Ovary (tissue), 3 donors: ENCODE measurements at regions not wholly inside any gene's neighbourhood (a gene's known extent, or its start where the extent isn't known, plus 50 kb on each side); places are given as distances from the start of the nearest gene placed in this dataset.

Experiments
- CTCF ChIP-seq, 3 donors: fragments of 450-650 bp in 2 of 3; fragments of 200-600 bp in 1 of 3; IDR thresholded peaks; one replicate each; pipeline versions ENCODE4 v1.5.1 to v1.8.0; 2016 to 2022; ENCODE audit warnings: antibody characterized with exemption in 3 of 3, mild to moderate bottlenecking in 1 of 3
- POLR2A ChIP-seq: fragments of 450-650 bp; IDR thresholded peaks from one replicate; pipeline ENCODE4 v1.6.1; 2017; ENCODE audit warnings: antibody characterized with exemption, mild to moderate bottlenecking, moderate library complexity
- donor health status: DM: no; HTN: no; CAD: no.

DNA sequence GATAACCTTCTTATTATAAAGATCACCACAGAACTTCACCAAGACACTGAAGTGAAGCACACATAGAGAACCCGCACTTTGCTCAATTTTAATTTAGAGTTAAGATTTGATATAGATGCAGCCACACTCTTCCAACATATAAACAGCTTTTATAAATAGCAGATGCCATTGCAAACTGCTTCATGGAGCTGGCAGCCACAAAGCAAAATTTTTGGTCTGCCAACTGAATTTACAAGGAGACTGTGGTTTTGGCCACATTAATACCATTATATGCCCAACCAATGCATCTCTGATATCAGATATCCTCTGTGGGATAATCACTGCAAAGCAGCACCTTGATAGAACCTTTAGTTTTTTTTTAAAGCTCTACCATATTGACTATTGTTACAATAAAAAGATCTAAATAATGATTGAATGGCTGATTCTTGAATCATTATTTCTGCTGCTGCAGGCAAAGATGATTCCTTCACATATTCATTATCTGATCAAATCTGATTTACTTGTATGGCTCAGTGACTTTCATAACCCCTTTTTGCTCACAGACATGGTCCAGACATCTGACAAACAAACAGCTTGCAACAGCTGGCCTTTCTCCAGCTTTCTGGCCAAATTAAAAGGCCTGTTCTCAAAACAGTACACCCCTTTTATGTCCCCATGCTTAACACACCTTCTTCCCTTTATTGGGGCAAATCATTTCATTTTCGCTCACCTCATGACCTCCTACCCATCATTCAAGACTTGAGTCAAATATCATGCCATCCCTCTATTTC is 88.4 kb downstream of the METTL4 start:
- TF ChIP-seq CTCF (IDR thresholded peaks at IDR 0.05): no peak
- no peak for TF ChIP-seq POLR2A
